Fibroblast of gingiva (primary cell): ENCODE measurements at regions not wholly inside any gene's neighbourhood (a gene's known extent, or its start where the extent isn't known, plus 50 kb on each side); places are given as distances from the start of the nearest gene placed in this dataset.
"Not testable (repeated sequence)": the region's sequence is repeated elsewhere in the genome, so short reads cannot be mapped to it uniquely, and the experiment has no call there.

Experiments
- DNase-seq: peaks from one replicate; pipeline ENCODE4 v3.0.0-alpha.2; 2011; ENCODE audit warnings: low read depth

- DNase-seq: not testable (repeated sequence)
Measured at GRCh38 chr2:242071377-242071776, 201.8 kb downstream of the RTP5 start.

GRCh38 chr2:242071936-242072335, 202.4 kb downstream of the RTP5 start:
- not testable (repeated sequence) for DNase-seq

GRCh38 chr2:242075168-242075567, 205.6 kb downstream of the RTP5 start:
- DNase-seq: peak; percentile 90

- peak; percentile 14 for DNase-seq
Measured at GRCh38 chr2:242075696-242076095, 206.2 kb downstream of the RTP5 start.

- not testable (repeated sequence) for DNase-seq
Measured at GRCh38 chr2:242076184-242076583, 206.7 kb downstream of the RTP5 start.

- not testable (repeated sequence) for DNase-seq
Measured at GRCh38 chr2:242078426-242078825, 208.9 kb downstream of the RTP5 start.

- DNase-seq: not testable (repeated sequence)
Measured at GRCh38 chr2:242079792-242080191, 210.3 kb downstream of the RTP5 start.

- not testable (repeated sequence) for DNase-seq
Measured at GRCh38 chr2:242080575-242081214, 211.2 kb downstream of the RTP5 start.

- not testable (repeated sequence) for DNase-seq
Measured at GRCh38 chr2:242084034-242084433, 214.5 kb downstream of the RTP5 start.

- DNase-seq: not testable (repeated sequence)
Measured at GRCh38 chr2:242085024-242085674, 215.6 kb downstream of the RTP5 start.

GRCh38 chr2:242085941-242086621, 216.6 kb downstream of the RTP5 start:
- peak; percentile 45 for DNase-seq

GRCh38 chr2:242088044-242088443, 218.5 kb downstream of the RTP5 start:
- DNase-seq: peak; percentile 13

- DNase-seq: peak; percentile 78
Measured at GRCh38 chr2:242088471-242089212, 219.1 kb downstream of the RTP5 start.

GRCh38 chr2:242089213-242089549, 219.7 kb downstream of the RTP5 start:
- DNase-seq: not testable (repeated sequence)

- not testable (repeated sequence) for DNase-seq
Measured at GRCh38 chr2:242097278-242097677, 227.7 kb downstream of the RTP5 start.

GRCh38 chr2:242098034-242098433, 228.5 kb downstream of the RTP5 start:
- DNase-seq: no peak

- DNase-seq: no peak
Measured at GRCh38 chr2:242098445-242099128, 229.1 kb downstream of the RTP5 start.

GRCh38 chr2:242103093-242103492, 233.6 kb downstream of the RTP5 start:
- DNase-seq: not testable (repeated sequence)

GRCh38 chr2:242104202-242104956, 234.8 kb downstream of the RTP5 start:
- DNase-seq: not testable (repeated sequence)

GRCh38 chr2:242107065-242107464, 237.5 kb downstream of the RTP5 start:
- not testable (repeated sequence) for DNase-seq
